SK-N-MC (cell line): ENCODE measurements at regions not wholly inside any gene's neighbourhood (a gene's known extent, or its start where the extent isn't known, plus 50 kb on each side); places are given as distances from the start of the nearest gene placed in this dataset.

Experiments
- DNase-seq: peaks from one replicate; pipeline ENCODE4 v3.0.0-alpha.2; 2011; ENCODE audit warnings: low read depth, low spot score
- H3K27ac ChIP-seq: fragments of 200-600 bp; sonication (generic); 2 replicates; pipeline ENCODE4 v1.5.1; 2016; ENCODE audit warnings: mixed run types
- H3K36me3 ChIP-seq: fragments of 200-600 bp; sonication (generic); 2 replicates; pipeline ENCODE4 v1.6.1; 2017; ENCODE audit warnings: antibody characterized with exemption, low read length, mixed read lengths; ENCODE audit not compliant: insufficient read depth
- H3K4me3 ChIP-seq: fragments of 200-600 bp; sonication (generic); 2 replicates; pipeline ENCODE4 v1.5.1; 2016
- H3K9ac ChIP-seq: fragments of 200-600 bp; sonication (generic); 2 replicates; pipeline ENCODE4 v1.8.0; 2017; ENCODE audit warnings: mixed run types, mixed read lengths; ENCODE audit not compliant: insufficient read length
- H3K9me3 ChIP-seq: fragments of 200-600 bp; sonication (generic); 2 replicates; pipeline ENCODE4 v1.6.1; 2017; ENCODE audit warnings: low read depth, mild to moderate bottlenecking, antibody characterized with exemption, low read length, moderate library complexity, mixed read lengths
- EZH2 ChIP-seq: fragments of 200-600 bp; sonication (generic); IDR thresholded peaks from one replicate; pipeline ENCODE4 v1.6.1; 2017; ENCODE audit warnings: antibody characterized with exemption
- FOXP2 ChIP-seq: optimal IDR thresholded peaks from 2 replicates; pipeline ENCODE3; 2011; ENCODE audit warnings: mild to moderate bottlenecking, moderate library complexity; ENCODE audit not compliant: insufficient read depth; ENCODE audit errors: extremely low read length, control extremely low read depth
- POLR2AphosphoS5 ChIP-seq: IDR thresholded peaks from 2 replicates; pipeline ENCODE4 v1.6.1; 2012; ENCODE audit warnings: mild to moderate bottlenecking, low read depth, low read length, borderline replicate concordance

DNA sequence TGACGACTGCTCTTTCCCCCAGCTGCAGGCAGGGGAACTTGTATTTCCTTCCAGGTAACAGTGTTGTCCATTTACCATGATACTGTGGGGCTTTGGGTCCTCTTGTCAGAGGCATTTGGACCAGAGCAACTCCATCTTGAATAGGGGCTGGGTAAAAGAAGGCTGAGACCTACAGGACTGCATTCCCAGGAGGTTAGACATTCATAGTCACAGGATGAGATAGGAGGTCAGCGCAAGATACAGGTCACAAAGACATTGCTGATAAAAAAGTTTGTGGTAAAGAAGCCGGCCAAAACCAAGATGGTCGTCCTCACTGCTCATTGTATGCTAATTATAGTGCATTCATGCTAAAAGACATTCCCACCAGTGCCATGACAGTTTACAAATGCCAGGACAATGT is 249.5 kb downstream of the SLC4A3 start:
- no peak for DNase-seq
- H3K36me3 ChIP-seq: no peaks in the 10 kb centered on the region
- no peaks in the 10 kb centered on the region for H3K9me3 ChIP-seq
- H3K4me3 ChIP-seq: no peak overlapping the region
- TF ChIP-seq POLR2AphosphoS5: no peak
- H3K9ac ChIP-seq: no peak overlapping the region
- H3K27ac ChIP-seq: no peak overlapping the region

DNA sequence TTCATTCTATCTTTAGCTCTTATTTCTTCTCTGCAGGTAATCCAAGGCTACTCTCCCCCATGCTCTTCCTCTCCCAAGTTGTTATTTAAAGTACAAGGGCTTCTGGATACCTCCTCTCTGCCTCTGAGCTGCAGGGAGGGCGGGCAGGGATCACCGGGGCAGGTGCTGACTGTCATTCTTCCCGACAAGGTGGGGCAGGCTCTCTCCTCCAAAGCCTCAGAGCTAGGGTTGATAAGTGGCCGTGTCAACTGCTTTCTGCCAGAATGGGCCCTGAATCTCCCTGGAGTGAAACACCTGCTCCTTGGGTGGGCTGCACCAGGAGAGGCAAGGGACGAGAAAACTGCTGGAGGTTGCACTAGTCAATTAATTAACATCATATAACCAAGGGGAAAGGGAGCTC is 250.3 kb downstream of the SLC4A3 start:
- Histone ChIP-seq H3K9me3 (no peaks in the 10 kb centered on the region), H3K36me3 (no peaks in the 10 kb centered on the region), H3K4me3 (no peak overlapping the region), H3K27ac (no peak overlapping the region), H3K9ac (no peak overlapping the region)
- no peak for TF ChIP-seq EZH2
- TF ChIP-seq POLR2AphosphoS5: no peak
- TF ChIP-seq FOXP2: no peak
- DNase-seq: no peak

DNA sequence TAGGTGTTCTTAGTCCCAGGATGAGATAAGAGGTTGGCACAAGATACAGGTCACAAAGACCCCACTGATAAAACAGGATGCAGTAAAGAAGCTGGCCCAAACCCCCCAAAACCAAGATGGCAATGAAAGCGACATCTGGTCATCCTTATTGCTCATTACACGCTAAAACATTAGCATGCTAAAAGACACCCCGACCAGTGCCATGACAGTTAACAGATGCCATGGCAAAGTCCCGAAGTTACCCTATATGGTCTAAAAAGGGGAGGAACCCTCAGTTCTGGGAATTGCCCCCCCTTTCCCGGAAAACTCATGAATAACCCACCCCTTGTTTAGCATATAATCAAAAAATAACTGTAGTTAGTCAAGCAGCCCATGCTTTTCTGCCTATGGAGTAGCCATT is 251.1 kb downstream of the SLC4A3 start:
- Histone ChIP-seq H3K27ac (no peak overlapping the region), H3K9me3 (no peaks in the 10 kb centered on the region), H3K9ac (no peak overlapping the region), H3K36me3 (no peaks in the 10 kb centered on the region), H3K4me3 (no peak overlapping the region)
- TF ChIP-seq EZH2 (no peak), FOXP2 (no peak)
- no peak for DNase-seq

DNA sequence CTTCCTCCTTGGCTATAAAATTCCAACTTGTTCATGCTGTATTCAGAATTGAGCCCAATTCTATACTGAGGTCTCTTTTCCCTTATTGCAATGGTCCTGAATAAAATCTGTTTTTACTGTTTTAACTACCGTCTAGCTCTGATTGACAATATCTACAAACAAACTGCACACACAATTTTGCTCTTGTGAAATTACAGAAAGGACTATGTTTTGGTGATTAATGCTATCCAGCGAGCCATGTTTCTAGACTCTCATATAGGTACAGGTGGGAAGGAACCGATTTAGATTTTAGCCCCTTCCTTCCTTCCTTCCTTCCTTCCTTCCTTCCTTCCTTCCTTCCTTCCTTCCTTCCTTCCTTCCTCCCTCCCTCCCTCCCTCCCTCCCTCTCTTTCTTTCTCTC is 254.4 kb downstream of the SLC4A3 start:
- no peak overlapping the region for H3K9ac ChIP-seq
- no peaks in the 10 kb centered on the region for H3K36me3 ChIP-seq
- H3K9me3 ChIP-seq: no peaks in the 10 kb centered on the region
- H3K27ac ChIP-seq: peak overlapping the region; percentile 71; the same call in 1 of the 2 replicates
- H3K4me3 ChIP-seq: no peak overlapping the region
- TF ChIP-seq POLR2AphosphoS5: no peak
- TF ChIP-seq FOXP2: no peak
- no peak for TF ChIP-seq EZH2
- DNase-seq: peak; percentile 81

DNA sequence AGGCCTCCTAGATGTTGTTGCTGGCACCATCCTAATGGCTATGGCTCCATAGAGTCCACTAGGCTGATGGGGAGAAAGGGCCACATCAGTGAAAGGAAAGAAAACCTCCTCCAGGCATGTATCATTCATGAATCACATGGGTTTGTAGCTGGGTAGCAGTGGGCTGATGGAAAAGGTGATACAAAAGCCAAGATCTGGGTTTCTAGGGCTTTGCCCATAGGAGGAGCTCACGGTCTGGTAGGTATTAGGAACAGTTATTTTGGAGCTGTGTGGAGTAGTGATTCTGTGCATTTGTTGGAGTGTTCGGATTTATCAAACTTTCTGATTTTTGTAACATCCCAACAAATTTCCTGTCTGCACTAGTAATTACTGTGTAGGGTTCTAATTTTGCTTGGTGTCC is 259.2 kb downstream of the SLC4A3 start:
- Histone ChIP-seq H3K27ac (no peak overlapping the region), H3K9me3 (no peaks in the 10 kb centered on the region), H3K4me3 (no peak overlapping the region), H3K36me3 (no peaks in the 10 kb centered on the region), H3K9ac (no peak overlapping the region)
- TF ChIP-seq EZH2 (no peak), FOXP2 (no peak), POLR2AphosphoS5 (no peak)
- no peak for DNase-seq

DNA sequence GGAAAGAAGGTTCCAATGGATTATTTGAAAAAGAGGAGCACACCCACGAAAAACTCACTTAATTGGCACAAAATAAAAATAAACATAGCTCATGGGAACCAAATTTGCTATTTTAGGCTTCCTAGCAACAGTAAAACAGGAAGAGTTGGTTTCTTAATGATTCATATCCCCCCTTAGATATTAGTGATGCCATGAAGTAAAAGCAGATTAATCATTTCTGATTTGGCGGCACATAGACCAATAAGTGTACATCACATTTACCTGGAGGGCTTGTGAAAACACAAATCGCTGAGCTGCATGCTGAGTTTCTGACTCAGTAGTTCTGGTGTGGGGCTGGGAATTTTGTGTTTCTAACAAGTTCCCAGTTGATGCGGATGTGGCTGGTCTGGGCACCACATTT is 260.4 kb downstream of the SLC4A3 start:
- DNase-seq: no peak
- no peaks in the 10 kb centered on the region for H3K9me3 ChIP-seq
- H3K4me3 ChIP-seq: no peak overlapping the region
- H3K36me3 ChIP-seq: no peaks in the 10 kb centered on the region
- no peak overlapping the region for H3K27ac ChIP-seq
- no peak overlapping the region for H3K9ac ChIP-seq
- no peak for TF ChIP-seq POLR2AphosphoS5
- TF ChIP-seq FOXP2: no peak
- TF ChIP-seq EZH2: no peak

DNA sequence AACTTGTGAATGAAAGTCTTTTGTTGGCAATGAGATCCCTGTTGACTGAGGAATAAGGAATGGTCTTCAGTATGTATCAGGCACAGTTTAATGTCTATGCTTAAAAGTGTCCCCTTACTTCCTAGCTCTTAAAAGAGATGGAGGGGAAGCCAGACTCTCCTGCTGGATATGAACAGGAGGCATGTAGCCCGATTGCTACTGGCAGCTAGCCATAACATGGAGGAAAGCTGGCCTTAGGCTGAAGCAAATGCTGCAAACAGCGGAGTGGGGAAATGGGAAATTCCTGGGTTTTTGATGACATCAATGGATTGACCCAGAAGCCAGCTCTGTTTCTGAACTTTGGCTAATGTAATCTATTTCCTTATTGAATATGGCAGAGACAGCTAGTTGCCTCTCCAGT is 266.1 kb downstream of the SLC4A3 start:
- Histone ChIP-seq H3K36me3 (no peaks in the 10 kb centered on the region), H3K9ac (no peak overlapping the region), H3K9me3 (no peaks in the 10 kb centered on the region), H3K27ac (no peak overlapping the region), H3K4me3 (no peak overlapping the region)
- TF ChIP-seq FOXP2 (no peak), EZH2 (no peak), POLR2AphosphoS5 (no peak)
- DNase-seq: no peak

DNA sequence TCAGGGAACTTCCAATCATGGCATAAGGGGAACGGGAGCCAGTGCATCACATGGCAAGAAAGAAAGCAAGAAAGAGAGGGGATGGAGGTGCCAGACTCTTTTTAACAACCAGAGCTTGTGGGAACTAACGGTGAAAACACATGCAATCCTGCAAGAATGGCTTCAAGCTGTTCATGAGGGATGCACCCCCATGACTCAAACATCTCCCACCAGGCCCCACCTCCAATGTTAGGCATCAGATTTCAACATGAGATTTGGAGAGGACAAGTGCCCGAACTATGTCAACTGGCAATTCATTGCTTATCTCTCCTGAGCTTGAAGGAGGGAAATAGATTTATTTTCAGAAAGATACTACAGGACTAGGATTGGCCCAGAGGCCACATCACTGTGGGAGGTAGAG is 270.0 kb downstream of the SLC4A3 start:
- TF ChIP-seq FOXP2: no peak
- TF ChIP-seq POLR2AphosphoS5: no peak
- TF ChIP-seq EZH2: no peak
- Histone ChIP-seq H3K36me3 (no peaks in the 10 kb centered on the region), H3K9me3 (no peaks in the 10 kb centered on the region), H3K4me3 (no peak overlapping the region), H3K9ac (no peak overlapping the region), H3K27ac (no peak overlapping the region)
- DNase-seq: no peak

DNA sequence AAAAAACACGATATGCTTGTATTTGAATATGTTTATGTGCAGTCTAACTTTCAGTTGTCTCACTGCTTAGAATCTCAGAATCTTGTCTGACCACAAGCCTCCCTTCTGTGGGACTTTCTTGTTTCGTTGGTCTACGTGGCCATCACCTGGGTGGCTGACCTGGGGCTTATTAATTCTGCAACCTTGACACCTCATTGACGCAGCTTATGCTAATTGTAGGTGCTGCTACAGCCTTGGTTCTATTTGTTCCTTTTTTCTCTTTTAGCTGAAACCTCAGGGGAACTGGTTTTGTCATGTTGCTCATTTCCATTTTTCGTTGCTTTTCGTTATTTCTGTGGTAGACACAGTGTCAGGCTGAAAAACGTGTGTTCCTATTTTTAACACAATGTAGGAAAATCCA is 273.7 kb downstream of the SLC4A3 start:
- H3K27ac ChIP-seq: no peak overlapping the region
- no peak overlapping the region for H3K9ac ChIP-seq
- no peak overlapping the region for H3K4me3 ChIP-seq
- H3K9me3 ChIP-seq: no peaks in the 10 kb centered on the region
- no peaks in the 10 kb centered on the region for H3K36me3 ChIP-seq
- DNase-seq: no peak
- no peak for TF ChIP-seq POLR2AphosphoS5
- TF ChIP-seq FOXP2: no peak
- no peak for TF ChIP-seq EZH2
